RWPE1 (cell line): ENCODE measurements at regions not wholly inside any gene's neighbourhood (a gene's known extent, or its start where the extent isn't known, plus 50 kb on each side); places are given as distances from the start of the nearest gene placed in this dataset.

Experiments
- CTCF ChIA-PET: fragments of 350-600 bp; sonication (Branson Sonifier 250); formaldehyde crosslinking; extraction: SDS; loops from one replicate; lab custom pipeline; 2021; lab: Yijun Ruan, JAX
- POLR2A ChIA-PET: fragments of 400-600 bp; formaldehyde crosslinking; extraction: SDS; loops from one replicate; lab custom pipeline; 2020; ENCODE audit warnings: antibody characterized with exemption; ENCODE audit not compliant: low non-redundant PET; lab: Yijun Ruan, JAX
- DNase-seq: peaks from one replicate; pipeline ENCODE4 v3.0.0; 2012; ENCODE audit warnings: low spot score
- H3K27ac ChIP-seq: fragments of 450-650 bp; 2 replicates; pipeline ENCODE4 v1.5.1; 2017
- CTCF ChIP-seq: fragments of 450-650 bp; conservative IDR thresholded peaks from 2 replicates; pipeline ENCODE4 v1.5.1; 2017; ENCODE audit warnings: low read depth, mild to moderate bottlenecking

- no peak for TF ChIP-seq CTCF
- no peak for DNase-seq
- ChIA-PET CTCF (no interaction called here), POLR2A (no interaction called here)
- no peak overlapping the region for H3K27ac ChIP-seq
These were observed 248.1 kb upstream of the OPRM1 start for GRCh38 chr6:153790876-153791473.

GRCh38 chr6:153790048-153790447 is 249.0 kb upstream of the OPRM1 start:
- DNase-seq, result peak; percentile 22
- CTCF ChIA-PET, result no interaction called here
- POLR2A ChIA-PET, result no interaction called here
- no peak overlapping the region for H3K27ac ChIP-seq
- no peak for TF ChIP-seq CTCF

GRCh38 chr6:153787341-153787606 is 251.8 kb upstream of the OPRM1 start:
- TF ChIP-seq CTCF, result no peak
- DNase-seq, result no peak
- no peak overlapping the region for H3K27ac ChIP-seq
- CTCF ChIA-PET, result no interaction called here
- POLR2A ChIA-PET, result no interaction called here

GRCh38 chr6:153781306-153781705 is 257.7 kb upstream of the OPRM1 start:
- H3K27ac ChIP-seq, result no peak overlapping the region
- DNase-seq, result no peak
- TF ChIP-seq CTCF, result no peak
- ChIA-PET POLR2A (no interaction called here), CTCF (no interaction called here)

GRCh38 chr6:153780011-153780410 is 259.0 kb upstream of the OPRM1 start:
- DNase-seq, result no peak
- CTCF ChIA-PET, result no interaction called here
- TF ChIP-seq CTCF, result no peak
- POLR2A ChIA-PET, result no interaction called here
- no peak overlapping the region for H3K27ac ChIP-seq

- ChIA-PET CTCF (no interaction called here), POLR2A (no interaction called here)
- H3K27ac ChIP-seq, result no peak overlapping the region
- no peak for DNase-seq
- TF ChIP-seq CTCF, result no peak
These were observed 260.8 kb upstream of the OPRM1 start for GRCh38 chr6:153778216-153778615.

GRCh38 chr6:153771577-153771976 is 267.5 kb upstream of the OPRM1 start:
- no peak overlapping the region for H3K27ac ChIP-seq
- POLR2A ChIA-PET, result no interaction called here
- no peak for TF ChIP-seq CTCF
- CTCF ChIA-PET, result no interaction called here
- no peak for DNase-seq
